HepG2 (cell line): ENCODE measurements at regions not wholly inside any gene's neighbourhood (a gene's known extent, or its start where the extent isn't known, plus 50 kb on each side); places are given as distances from the start of the nearest gene placed in this dataset.

Experiments
- ATF3 ChIP-seq: sonication (generic); formaldehyde crosslinking; IDR thresholded peaks from 2 replicates; pipeline ENCODE4 v1.4.0; 2020; ENCODE audit warnings: missing genetic modification reagents
- DDIT3 ChIP-seq: sonication (generic); formaldehyde crosslinking; IDR thresholded peaks from 2 replicates; pipeline ENCODE4 v1.4.0; 2020; ENCODE audit warnings: mild to moderate bottlenecking, missing genetic modification reagents
- FOSL2 ChIP-seq: sonication (generic); formaldehyde crosslinking; IDR thresholded peaks from 2 replicates; pipeline ENCODE4 v1.4.0; 2020; ENCODE audit warnings: missing genetic modification reagents
- HMG20B ChIP-seq: conservative IDR thresholded peaks from 2 replicates; pipeline ENCODE4 v1.6.1; 2016; ENCODE audit warnings: missing genetic modification reagents, missing compliant biosample characterization
- HNF4G ChIP-seq, 2 experiments: sonication (generic) in 1 of 2; formaldehyde crosslinking in 1 of 2; IDR thresholded peaks; 2 replicates each; pipeline versions ENCODE4 v1.4.0 to v1.6.1; 2011 to 2020; ENCODE audit warnings: borderline replicate concordance in 2 of 2, low read depth in 2 of 2, mild to moderate bottlenecking in 2 of 2, low read length in 1 of 2, missing genetic modification reagents in 1 of 2, moderate library complexity in 1 of 2
- HOMEZ ChIP-seq: IDR thresholded peaks from 2 replicates; pipeline ENCODE4 v1.6.1; 2016; ENCODE audit warnings: low read depth
- IKZF4 ChIP-seq: sonication (generic); formaldehyde crosslinking; IDR thresholded peaks from 2 replicates; pipeline ENCODE4 v1.5.1; 2020; ENCODE audit warnings: borderline replicate concordance, mild to moderate bottlenecking, low read depth, missing genetic modification reagents; ENCODE audit errors: not compliant biosample characterization
- KDM1A ChIP-seq: IDR thresholded peaks from 2 replicates; pipeline ENCODE4 v1.6.1; 2016; ENCODE audit warnings: missing compliant biosample characterization
- KDM2A ChIP-seq: sonication (generic); formaldehyde crosslinking; IDR thresholded peaks from 2 replicates; pipeline ENCODE4 v1.4.0; 2020; ENCODE audit warnings: low read depth, missing genetic modification reagents, borderline replicate concordance
- KDM5B ChIP-seq: sonication (generic); formaldehyde crosslinking; IDR thresholded peaks from 2 replicates; pipeline ENCODE4 v1.4.0; 2020; ENCODE audit warnings: missing genetic modification reagents, mild to moderate bottlenecking, borderline replicate concordance
- KLF12 ChIP-seq: sonication (generic); formaldehyde crosslinking; IDR thresholded peaks from 2 replicates; pipeline ENCODE4 v1.4.0; 2020; ENCODE audit warnings: missing genetic modification reagents, borderline replicate concordance
- LCORL ChIP-seq, 2 experiments: fragments of 450-650 bp in 1 of 2; sonication (generic) in 1 of 2; formaldehyde crosslinking in 1 of 2; IDR thresholded peaks; 2 replicates each; pipeline versions ENCODE4 v1.5.0 to v1.6.1; 2017 to 2020; ENCODE audit warnings: antibody characterized with exemption in 1 of 2, missing genetic modification reagents in 1 of 2
- MIER2 ChIP-seq: IDR thresholded peaks from 2 replicates; pipeline ENCODE4 v1.6.1; 2016; ENCODE audit warnings: missing biosample characterization, missing genetic modification reagents
- MLLT10 ChIP-seq: sonication (generic); formaldehyde crosslinking; IDR thresholded peaks from 2 replicates; pipeline ENCODE4 v1.4.0; 2020; ENCODE audit warnings: missing genetic modification reagents
- MXD3 ChIP-seq: IDR thresholded peaks from 2 replicates; pipeline ENCODE4 v1.6.1; 2016; ENCODE audit warnings: mild to moderate bottlenecking, missing biosample characterization, missing genetic modification reagents
- NCOA2 ChIP-seq: sonication (generic); formaldehyde crosslinking; IDR thresholded peaks from 2 replicates; pipeline ENCODE4 v1.8.0; 2022; ENCODE audit warnings: inconsistent platforms
- NFRKB ChIP-seq: fragments of 450-650 bp; IDR thresholded peaks from 2 replicates; pipeline ENCODE4 v1.6.1; 2017
- SOX5 ChIP-seq: IDR thresholded peaks from 2 replicates; pipeline ENCODE4 v1.6.1; 2016; ENCODE audit warnings: borderline replicate concordance
- WIZ ChIP-seq: sonication (generic); formaldehyde crosslinking; IDR thresholded peaks from 2 replicates; pipeline ENCODE4 v1.5.1; 2020; ENCODE audit warnings: mild to moderate bottlenecking, missing genetic modification reagents
- YEATS4 ChIP-seq: sonication (generic); formaldehyde crosslinking; IDR thresholded peaks from 2 replicates; pipeline ENCODE4 v1.4.0; 2020; ENCODE audit warnings: missing genetic modification reagents, borderline replicate concordance
- ZBTB1 ChIP-seq: sonication (generic); formaldehyde crosslinking; IDR thresholded peaks from 2 replicates; pipeline ENCODE4 v1.4.0; 2020; ENCODE audit warnings: missing genetic modification reagents, borderline replicate concordance
- ZNF12 ChIP-seq: sonication (generic); formaldehyde crosslinking; IDR thresholded peaks from 2 replicates; pipeline ENCODE4 v1.5.0; 2020; ENCODE audit warnings: missing genetic modification reagents
- ZNF331 ChIP-seq: sonication (generic); formaldehyde crosslinking; IDR thresholded peaks from 2 replicates; pipeline ENCODE4 v1.4.0; 2020; ENCODE audit warnings: missing genetic modification reagents
- ZNF382 ChIP-seq: sonication (generic); formaldehyde crosslinking; IDR thresholded peaks from 2 replicates; pipeline ENCODE4 v1.5.0; 2020; ENCODE audit warnings: missing genetic modification reagents, mild to moderate bottlenecking, borderline replicate concordance
- ZNF431 ChIP-seq: sonication (generic); formaldehyde crosslinking; IDR thresholded peaks from 2 replicates; pipeline ENCODE4 v1.9.0; 2022; ENCODE audit warnings: missing genetic modification reagents, low read depth, mild to moderate bottlenecking, borderline replicate concordance
- ZNF432 ChIP-seq: sonication (generic); formaldehyde crosslinking; IDR thresholded peaks from 2 replicates; pipeline ENCODE4 v1.5.0; 2020; ENCODE audit warnings: missing genetic modification reagents, mild to moderate bottlenecking, borderline replicate concordance
- ZNF558 ChIP-seq: sonication (generic); formaldehyde crosslinking; IDR thresholded peaks from 2 replicates; pipeline ENCODE4 v1.9.0; 2022; ENCODE audit warnings: mild to moderate bottlenecking, missing genetic modification reagents, borderline replicate concordance
- ZNF564 ChIP-seq: sonication (generic); formaldehyde crosslinking; IDR thresholded peaks from 2 replicates; pipeline ENCODE4 v1.8.1; 2023; ENCODE audit warnings: mild to moderate bottlenecking, missing genetic modification reagents
- ZNF567 ChIP-seq: sonication (generic); formaldehyde crosslinking; IDR thresholded peaks from 2 replicates; pipeline ENCODE4 v1.8.1; 2023; ENCODE audit warnings: mild to moderate bottlenecking, missing genetic modification reagents, borderline replicate concordance
- TF ChIP-seq, protein P1 (sequence below): sonication (generic); formaldehyde crosslinking; IDR thresholded peaks from 2 replicates; pipeline ENCODE4 v1.4.0; 2020; ENCODE audit warnings: missing genetic modification reagents

- no peak for TF ChIP-seq HOMEZ (CRISPR knock-in tag)
- TF ChIP-seq SOX5, result no peak
- no peak for TF ChIP-seq KDM1A
- no peak for TF ChIP-seq ZNF432 (CRISPR knock-in tag)
- no peak for TF ChIP-seq IKZF4 (CRISPR knock-in tag)
- no peak for TF ChIP-seq YEATS4
- TF ChIP-seq WIZ (CRISPR knock-in tag), result no peak
- TF ChIP-seq KDM5B (CRISPR knock-in tag), result no peak
- no peak for TF ChIP-seq NCOA2 (CRISPR knock-in tag)
- TF ChIP-seq MLLT10 (CRISPR knock-in tag), result no peak
- no peak for TF ChIP-seq HMG20B (CRISPR knock-in tag)
- TF ChIP-seq ATF3 (CRISPR knock-in tag), result peak; percentile 56; the same call in 1 of the 2 replicates
- TF ChIP-seq, protein P1, sequence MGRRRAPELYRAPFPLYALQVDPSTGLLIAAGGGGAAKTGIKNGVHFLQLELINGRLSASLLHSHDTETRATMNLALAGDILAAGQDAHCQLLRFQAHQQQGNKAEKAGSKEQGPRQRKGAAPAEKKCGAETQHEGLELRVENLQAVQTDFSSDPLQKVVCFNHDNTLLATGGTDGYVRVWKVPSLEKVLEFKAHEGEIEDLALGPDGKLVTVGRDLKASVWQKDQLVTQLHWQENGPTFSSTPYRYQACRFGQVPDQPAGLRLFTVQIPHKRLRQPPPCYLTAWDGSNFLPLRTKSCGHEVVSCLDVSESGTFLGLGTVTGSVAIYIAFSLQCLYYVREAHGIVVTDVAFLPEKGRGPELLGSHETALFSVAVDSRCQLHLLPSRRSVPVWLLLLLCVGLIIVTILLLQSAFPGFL (CRISPR knock-in tag), result no peak
- TF ChIP-seq LCORL (IDR thresholded peaks at IDR 0.05), result peak; percentile 68; the same call in 1 of the 2 replicates
- TF ChIP-seq LCORL (CRISPR knock-in tag; IDR thresholded peaks at IDR 0.05), result peak; percentile 30; the same call in 1 of the 2 replicates
- TF ChIP-seq ZNF12, result 0 out of 2 replicates have a peak, but pooled peaks have one; percentile 17
- no peak for TF ChIP-seq KLF12
- no peak for TF ChIP-seq ZNF558 (CRISPR knock-in tag)
- no peak for TF ChIP-seq ZNF567 (CRISPR knock-in tag)
- peak; percentile 92 for TF ChIP-seq FOSL2
- peak; percentile 42; the same call in 1 of the 2 replicates for TF ChIP-seq HNF4G (IDR thresholded peaks at IDR 0.05; ENCODE audit: borderline replicate concordance, low read depth, low read length)
- TF ChIP-seq HNF4G (CRISPR knock-in tag; IDR thresholded peaks at IDR 0.05; ENCODE audit: borderline replicate concordance, low read depth), result no peak
- TF ChIP-seq ZBTB1 (CRISPR knock-in tag), result no peak
- no peak for TF ChIP-seq ZNF382 (CRISPR knock-in tag)
- TF ChIP-seq NFRKB, result no peak
- TF ChIP-seq DDIT3 (CRISPR knock-in tag), result no peak
- TF ChIP-seq ZNF331 (CRISPR knock-in tag), result no peak
- TF ChIP-seq MIER2 (CRISPR knock-in tag), result no peak
- TF ChIP-seq MXD3, result no peak
- TF ChIP-seq ZNF564, result no peak
- no peak for TF ChIP-seq ZNF431
- no peak for TF ChIP-seq KDM2A (CRISPR knock-in tag)
Observed at GRCh38 chr2:96427917-96428316, 77.2 kb downstream of the NEURL3 start (continued).
